C4-2B (cell line): ENCODE measurements at regions not wholly inside any gene's neighbourhood (a gene's known extent, or its start where the extent isn't known, plus 50 kb on each side); places are given as distances from the start of the nearest gene placed in this dataset.

Experiments
- ZFX ChIP-seq: fragments of 450-650 bp; IDR thresholded peaks from 2 replicates; pipeline ENCODE4 v1.6.1; 2017
- TF ChIP-seq, protein P1 (sequence below): fragments of 450-650 bp; conservative IDR thresholded peaks from 2 replicates; pipeline ENCODE4 v1.5.1; 2017; ENCODE audit warnings: mild to moderate bottlenecking

DNA sequence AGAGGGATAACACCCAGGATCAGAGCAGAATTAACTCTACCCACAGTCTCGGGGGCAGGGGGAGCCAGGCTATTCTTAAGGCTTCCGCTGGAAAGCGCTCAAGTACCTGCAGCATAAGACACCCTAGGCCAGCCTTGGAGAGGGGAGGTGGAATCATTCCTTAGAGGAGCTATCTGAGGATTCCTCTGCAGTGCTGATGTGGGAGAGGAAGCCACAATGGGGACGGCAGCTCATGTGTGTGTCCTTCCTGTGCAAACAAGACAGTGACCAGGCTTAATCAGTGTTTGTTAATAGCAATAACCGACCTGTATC is 382.2 kb upstream of the CADM1 start:
- TF ChIP-seq, protein P1, sequence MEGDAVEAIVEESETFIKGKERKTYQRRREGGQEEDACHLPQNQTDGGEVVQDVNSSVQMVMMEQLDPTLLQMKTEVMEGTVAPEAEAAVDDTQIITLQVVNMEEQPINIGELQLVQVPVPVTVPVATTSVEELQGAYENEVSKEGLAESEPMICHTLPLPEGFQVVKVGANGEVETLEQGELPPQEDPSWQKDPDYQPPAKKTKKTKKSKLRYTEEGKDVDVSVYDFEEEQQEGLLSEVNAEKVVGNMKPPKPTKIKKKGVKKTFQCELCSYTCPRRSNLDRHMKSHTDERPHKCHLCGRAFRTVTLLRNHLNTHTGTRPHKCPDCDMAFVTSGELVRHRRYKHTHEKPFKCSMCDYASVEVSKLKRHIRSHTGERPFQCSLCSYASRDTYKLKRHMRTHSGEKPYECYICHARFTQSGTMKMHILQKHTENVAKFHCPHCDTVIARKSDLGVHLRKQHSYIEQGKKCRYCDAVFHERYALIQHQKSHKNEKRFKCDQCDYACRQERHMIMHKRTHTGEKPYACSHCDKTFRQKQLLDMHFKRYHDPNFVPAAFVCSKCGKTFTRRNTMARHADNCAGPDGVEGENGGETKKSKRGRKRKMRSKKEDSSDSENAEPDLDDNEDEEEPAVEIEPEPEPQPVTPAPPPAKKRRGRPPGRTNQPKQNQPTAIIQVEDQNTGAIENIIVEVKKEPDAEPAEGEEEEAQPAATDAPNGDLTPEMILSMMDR, result no peak
- no peak for TF ChIP-seq ZFX
